Neural cell (in vitro differentiated cells): ENCODE measurements at regions not wholly inside any gene's neighbourhood (a gene's known extent, or its start where the extent isn't known, plus 50 kb on each side); places are given as distances from the start of the nearest gene placed in this dataset.

Experiments used
- H2AFZ ChIP-seq: fragments of 200-600, 300-800 bp; sonication (generic), shearing (Covaris generic); 2 replicates; pipeline ENCODE4 v1.6.0; 2014; ENCODE audit warnings: low read depth, mild to moderate bottlenecking, antibody characterized with exemption, low read length, moderate library complexity
- H3F3A ChIP-seq: fragments of 200-600 bp; shearing (Covaris generic); 2 replicates; pipeline ENCODE4 v1.6.1; 2016; ENCODE audit warnings: mild to moderate bottlenecking, moderate library complexity, mixed read lengths, antibody characterized with exemption, low read length; ENCODE audit not compliant: insufficient read depth, poor library complexity, severe bottlenecking
- H3K27ac ChIP-seq: fragments of 200-600, 300-800 bp; sonication (generic), shearing (Covaris generic); 2 replicates; pipeline ENCODE4 v1.5.1; 2014; ENCODE audit warnings: mild to moderate bottlenecking, low read length, moderate library complexity
- H3K27me3 ChIP-seq: fragments of 300-800, 200-600 bp; sonication (generic), shearing (Covaris generic); 2 replicates; pipeline ENCODE4 v1.6.0; 2014; ENCODE audit warnings: mild to moderate bottlenecking, low read depth, low read length, moderate library complexity; ENCODE audit not compliant: insufficient read depth
- H3K36me3 ChIP-seq: fragments of 300-800, 200-600 bp; sonication (generic), shearing (Covaris generic); 2 replicates; pipeline ENCODE4 v1.5.1; 2014; ENCODE audit warnings: mild to moderate bottlenecking, antibody characterized with exemption, low read length, moderate library complexity; ENCODE audit not compliant: insufficient read depth
- H3K4me2 ChIP-seq: fragments of 300-800, 200-600 bp; sonication (generic), shearing (Covaris generic); 2 replicates; pipeline ENCODE4 v1.6.0; 2014; ENCODE audit warnings: mild to moderate bottlenecking, low read length
- H3K4me3 ChIP-seq: fragments of 300-800, 200-600 bp; sonication (generic), shearing (Covaris generic); 2 replicates; pipeline ENCODE4 v1.5.1; 2014; ENCODE audit warnings: mild to moderate bottlenecking, low read length, moderate library complexity
- H3K79me2 ChIP-seq: fragments of 200-600 bp; shearing (Covaris generic); replicated peaks from 2 replicates; pipeline ENCODE4 v1.6.0; 2014; ENCODE audit warnings: mild to moderate bottlenecking, low read length, moderate library complexity; ENCODE audit not compliant: insufficient read depth
- H3K9ac ChIP-seq: fragments of 300-800, 200-600 bp; sonication (generic), shearing (Covaris generic); 2 replicates; pipeline ENCODE4 v1.6.1; 2016; ENCODE audit warnings: mild to moderate bottlenecking, low read length, mixed read lengths
- H3K9me2 ChIP-seq: fragments of 200-600 bp; shearing (Covaris generic); 2 replicates; pipeline ENCODE4 v1.6.1; 2016; ENCODE audit warnings: mild to moderate bottlenecking, low read length, mixed read lengths; ENCODE audit not compliant: insufficient read depth
- H3K9me3 ChIP-seq: fragments of 200-600, 300-800 bp; sonication (generic), shearing (Covaris generic); 2 replicates; pipeline ENCODE4 v1.6.1; 2016; ENCODE audit warnings: mild to moderate bottlenecking, mixed run types, low read length, moderate library complexity, mixed read lengths
- H4K20me1 ChIP-seq: fragments of 200-600 bp; shearing (Covaris generic); 2 replicates; pipeline ENCODE4 v1.6.1; 2016; ENCODE audit warnings: mild to moderate bottlenecking, mixed run types; ENCODE audit not compliant: insufficient read depth
- EP300 ChIP-seq: fragments of 450-650 bp; conservative IDR thresholded peaks from 2 replicates; pipeline ENCODE4 v1.6.1; 2014; ENCODE audit warnings: antibody characterized with exemption, mild to moderate bottlenecking, moderate library complexity; ENCODE audit not compliant: poor library complexity, severe bottlenecking
- EZH2 ChIP-seq: fragments of 200-600, 300-800 bp; shearing (Covaris generic), sonication (generic); IDR thresholded peaks from 2 replicates; pipeline ENCODE4 v1.6.1; 2014; ENCODE audit warnings: antibody characterized with exemption, low read length, borderline replicate concordance, mild to moderate bottlenecking; ENCODE audit not compliant: insufficient read depth, poor library complexity, severe bottlenecking
- MXI1 ChIP-seq: fragments of 450-650 bp; conservative IDR thresholded peaks from 2 replicates; pipeline ENCODE4 v1.6.1; 2014; ENCODE audit warnings: antibody characterized with exemption, mild to moderate bottlenecking; ENCODE audit not compliant: poor library complexity, severe bottlenecking
- POLR2AphosphoS5 ChIP-seq: IDR thresholded peaks from 2 replicates; pipeline ENCODE4 v1.6.1; 2012
- RAD21 ChIP-seq: fragments of 450-650 bp; conservative IDR thresholded peaks from 2 replicates; pipeline ENCODE4 v1.6.1; 2014; ENCODE audit warnings: antibody characterized with exemption, mild to moderate bottlenecking, moderate library complexity
- SMC3 ChIP-seq: fragments of 450-650 bp; conservative IDR thresholded peaks from 2 replicates; pipeline ENCODE4 v1.6.1; 2014; ENCODE audit warnings: antibody characterized with exemption, mild to moderate bottlenecking, moderate library complexity; ENCODE audit not compliant: poor library complexity
- TAF1 ChIP-seq: IDR thresholded peaks from 2 replicates; pipeline ENCODE4 v1.6.1; 2012; ENCODE audit warnings: low read depth
- TF ChIP-seq, protein P1 (sequence below): IDR thresholded peaks from 2 replicates; pipeline ENCODE4 v1.6.1; 2012; ENCODE audit warnings: borderline replicate concordance
- TF ChIP-seq, protein P2 (sequence below): fragments of 450-650 bp; IDR thresholded peaks from 2 replicates; pipeline ENCODE4 v1.5.1; 2014; ENCODE audit warnings: antibody characterized with exemption, mild to moderate bottlenecking, moderate library complexity; ENCODE audit not compliant: poor library complexity, severe bottlenecking

DNA sequence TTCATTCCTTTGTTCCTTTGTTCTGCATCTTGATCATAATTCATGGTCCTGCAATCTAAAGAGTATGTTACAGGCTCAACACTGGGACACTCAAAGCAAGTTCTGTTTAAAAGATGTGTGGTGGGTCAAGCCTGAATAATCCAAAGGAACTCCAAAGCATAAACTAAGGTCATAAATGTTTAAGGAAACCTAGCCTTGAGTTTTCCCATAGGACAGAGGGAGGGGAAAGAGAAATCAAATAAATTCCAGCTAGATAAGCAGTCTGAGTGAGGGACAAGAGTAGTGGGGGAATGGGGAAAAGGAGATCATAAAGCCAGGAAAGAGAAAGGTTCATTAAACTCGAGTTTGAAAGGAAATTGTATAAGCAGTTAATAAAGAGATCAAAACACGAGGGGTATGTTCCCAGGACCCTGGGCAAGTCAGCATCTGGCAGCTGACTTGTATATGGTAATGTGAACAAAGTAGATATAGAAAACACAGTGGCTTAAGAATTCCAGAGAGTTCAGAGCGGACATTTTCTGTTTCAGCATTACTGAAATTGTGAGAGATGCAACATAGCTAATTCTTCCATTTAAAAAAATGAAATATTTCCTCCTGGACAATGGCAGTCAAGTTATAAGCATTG, 125.8 kb upstream of the EDNRA start:
- H3K9me3 ChIP-seq: no peaks in the 10 kb centered on the region
- TF ChIP-seq SMC3: no peak
- no peak for TF ChIP-seq EP300
- H3K9ac ChIP-seq: no peak overlapping the region
- H2AFZ ChIP-seq: no peak overlapping the region
- no peaks in the 10 kb centered on the region for H4K20me1 ChIP-seq
- H3K4me2 ChIP-seq: no peak overlapping the region
- H3K4me3 ChIP-seq: no peak overlapping the region
- no peaks in the 10 kb centered on the region for H3K36me3 ChIP-seq
- no peaks in the 10 kb centered on the region for H3K27me3 ChIP-seq
- H3K79me2 ChIP-seq: no peaks in the 10 kb centered on the region
- no peak overlapping the region for H3K27ac ChIP-seq
- H3F3A ChIP-seq: no peaks in the 10 kb centered on the region
- no peaks in the 10 kb centered on the region for H3K9me2 ChIP-seq

DNA sequence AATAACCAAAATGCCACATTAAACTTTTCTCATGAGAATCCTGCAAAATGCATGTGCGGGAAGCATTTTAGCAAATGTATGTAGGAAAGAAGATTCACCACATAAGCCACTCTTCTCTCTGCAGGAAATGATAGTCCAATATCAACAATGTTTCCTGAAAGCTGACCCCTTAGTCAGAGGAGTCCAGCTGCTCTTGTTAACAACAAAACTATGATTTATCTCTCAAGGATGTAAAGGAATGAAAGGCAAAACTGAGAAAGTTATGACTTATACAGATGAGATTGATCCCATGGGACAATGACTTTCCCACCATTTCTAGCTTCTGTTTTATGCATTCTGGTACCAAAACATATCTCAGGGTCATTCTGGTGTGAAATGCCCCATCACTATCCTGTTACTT, 125.0 kb upstream of the EDNRA start:
- H4K20me1 ChIP-seq: no peaks in the 10 kb centered on the region
- H3K27ac ChIP-seq: no peak overlapping the region
- H3K9me3 ChIP-seq: no peaks in the 10 kb centered on the region
- no peaks in the 10 kb centered on the region for H3K9me2 ChIP-seq
- no peak overlapping the region for H2AFZ ChIP-seq
- no peak overlapping the region for H3K4me3 ChIP-seq
- no peak for TF ChIP-seq MXI1
- TF ChIP-seq TAF1: no peak
- TF ChIP-seq SMC3: no peak
- TF ChIP-seq, protein P1, sequence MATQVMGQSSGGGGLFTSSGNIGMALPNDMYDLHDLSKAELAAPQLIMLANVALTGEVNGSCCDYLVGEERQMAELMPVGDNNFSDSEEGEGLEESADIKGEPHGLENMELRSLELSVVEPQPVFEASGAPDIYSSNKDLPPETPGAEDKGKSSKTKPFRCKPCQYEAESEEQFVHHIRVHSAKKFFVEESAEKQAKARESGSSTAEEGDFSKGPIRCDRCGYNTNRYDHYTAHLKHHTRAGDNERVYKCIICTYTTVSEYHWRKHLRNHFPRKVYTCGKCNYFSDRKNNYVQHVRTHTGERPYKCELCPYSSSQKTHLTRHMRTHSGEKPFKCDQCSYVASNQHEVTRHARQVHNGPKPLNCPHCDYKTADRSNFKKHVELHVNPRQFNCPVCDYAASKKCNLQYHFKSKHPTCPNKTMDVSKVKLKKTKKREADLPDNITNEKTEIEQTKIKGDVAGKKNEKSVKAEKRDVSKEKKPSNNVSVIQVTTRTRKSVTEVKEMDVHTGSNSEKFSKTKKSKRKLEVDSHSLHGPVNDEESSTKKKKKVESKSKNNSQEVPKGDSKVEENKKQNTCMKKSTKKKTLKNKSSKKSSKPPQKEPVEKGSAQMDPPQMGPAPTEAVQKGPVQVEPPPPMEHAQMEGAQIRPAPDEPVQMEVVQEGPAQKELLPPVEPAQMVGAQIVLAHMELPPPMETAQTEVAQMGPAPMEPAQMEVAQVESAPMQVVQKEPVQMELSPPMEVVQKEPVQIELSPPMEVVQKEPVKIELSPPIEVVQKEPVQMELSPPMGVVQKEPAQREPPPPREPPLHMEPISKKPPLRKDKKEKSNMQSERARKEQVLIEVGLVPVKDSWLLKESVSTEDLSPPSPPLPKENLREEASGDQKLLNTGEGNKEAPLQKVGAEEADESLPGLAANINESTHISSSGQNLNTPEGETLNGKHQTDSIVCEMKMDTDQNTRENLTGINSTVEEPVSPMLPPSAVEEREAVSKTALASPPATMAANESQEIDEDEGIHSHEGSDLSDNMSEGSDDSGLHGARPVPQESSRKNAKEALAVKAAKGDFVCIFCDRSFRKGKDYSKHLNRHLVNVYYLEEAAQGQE: no peak
- TF ChIP-seq, protein P2, sequence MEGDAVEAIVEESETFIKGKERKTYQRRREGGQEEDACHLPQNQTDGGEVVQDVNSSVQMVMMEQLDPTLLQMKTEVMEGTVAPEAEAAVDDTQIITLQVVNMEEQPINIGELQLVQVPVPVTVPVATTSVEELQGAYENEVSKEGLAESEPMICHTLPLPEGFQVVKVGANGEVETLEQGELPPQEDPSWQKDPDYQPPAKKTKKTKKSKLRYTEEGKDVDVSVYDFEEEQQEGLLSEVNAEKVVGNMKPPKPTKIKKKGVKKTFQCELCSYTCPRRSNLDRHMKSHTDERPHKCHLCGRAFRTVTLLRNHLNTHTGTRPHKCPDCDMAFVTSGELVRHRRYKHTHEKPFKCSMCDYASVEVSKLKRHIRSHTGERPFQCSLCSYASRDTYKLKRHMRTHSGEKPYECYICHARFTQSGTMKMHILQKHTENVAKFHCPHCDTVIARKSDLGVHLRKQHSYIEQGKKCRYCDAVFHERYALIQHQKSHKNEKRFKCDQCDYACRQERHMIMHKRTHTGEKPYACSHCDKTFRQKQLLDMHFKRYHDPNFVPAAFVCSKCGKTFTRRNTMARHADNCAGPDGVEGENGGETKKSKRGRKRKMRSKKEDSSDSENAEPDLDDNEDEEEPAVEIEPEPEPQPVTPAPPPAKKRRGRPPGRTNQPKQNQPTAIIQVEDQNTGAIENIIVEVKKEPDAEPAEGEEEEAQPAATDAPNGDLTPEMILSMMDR: no peak
- TF ChIP-seq POLR2AphosphoS5: no peak
- no peaks in the 10 kb centered on the region for H3F3A ChIP-seq
- no peaks in the 10 kb centered on the region for H3K36me3 ChIP-seq
- H3K4me2 ChIP-seq: no peak overlapping the region
- H3K79me2 ChIP-seq: no peaks in the 10 kb centered on the region
- H3K27me3 ChIP-seq: no peaks in the 10 kb centered on the region
- no peak overlapping the region for H3K9ac ChIP-seq

GRCh38 chr4:147360301-147360700, 120.6 kb upstream of the EDNRA start:
- Histone ChIP-seq H3K27me3 (no peaks in the 10 kb centered on the region), H3F3A (no peaks in the 10 kb centered on the region), H3K9ac (no peak overlapping the region), H3K36me3 (no peaks in the 10 kb centered on the region), H3K9me3 (no peaks in the 10 kb centered on the region), H3K4me2 (no peak overlapping the region), H4K20me1 (no peaks in the 10 kb centered on the region), H3K79me2 (no peaks in the 10 kb centered on the region), H2AFZ (no peak overlapping the region), H3K4me3 (no peak overlapping the region), H3K27ac (no peak overlapping the region), H3K9me2 (no peaks in the 10 kb centered on the region)
- TF ChIP-seq, protein P1: no peak
- TF ChIP-seq, protein P2: no peak
- TF ChIP-seq RAD21 (no peak), TAF1 (no peak), POLR2AphosphoS5 (no peak), SMC3 (no peak), MXI1 (no peak), EZH2 (no peak), EP300 (no peak)
